NCI-H1092 (cell line): ENCODE measurements at regions not wholly inside any gene's neighbourhood (a gene's known extent, or its start where the extent isn't known, plus 50 kb on each side); places are given as distances from the start of the nearest gene placed in this dataset.
"Not testable (repeated sequence)": the region's sequence is repeated elsewhere in the genome, so short reads cannot be mapped to it uniquely, and the experiment has no call there.

Experiments used
- DNase-seq: peaks from one replicate; lab custom pipeline; 2025; lab: John Stamatoyannopoulos, UW

- no peak for DNase-seq
Observed at GRCh38 chr2:122543815-122544214, 788.4 kb downstream of the TSN start.

- DNase-seq, result no peak
Observed at GRCh38 chr2:122545821-122546220, 790.4 kb downstream of the TSN start.

- no peak for DNase-seq
Observed at GRCh38 chr2:122562775-122563174, 807.3 kb downstream of the TSN start.

GRCh38 chr2:122563781-122564180 lies 808.3 kb downstream of the TSN start:
- DNase-seq, result no peak

- DNase-seq, result no peak
Observed at GRCh38 chr2:122564843-122565242, 809.4 kb downstream of the TSN start.

GRCh38 chr2:122565364-122565763 lies 809.9 kb downstream of the TSN start:
- no peak for DNase-seq

GRCh38 chr2:122570641-122571040 lies 815.2 kb downstream of the TSN start:
- DNase-seq, result no peak

GRCh38 chr2:122571471-122571870 lies 816.0 kb downstream of the TSN start:
- DNase-seq, result not testable (repeated sequence)

GRCh38 chr2:122575076-122575475 lies 819.6 kb downstream of the TSN start:
- DNase-seq, result no peak

- DNase-seq, result no peak
Observed at GRCh38 chr2:122583159-122583917, 827.9 kb downstream of the TSN start.

GRCh38 chr2:122590524-122590923 lies 835.1 kb downstream of the TSN start:
- no peak for DNase-seq

GRCh38 chr2:122595065-122595464 lies 839.6 kb downstream of the TSN start:
- DNase-seq, result no peak

- DNase-seq, result no peak
Observed at GRCh38 chr2:122596598-122596997, 841.1 kb downstream of the TSN start.

GRCh38 chr2:122598784-122599183 lies 843.3 kb downstream of the TSN start:
- DNase-seq, result no peak

- DNase-seq, result no peak
Observed at GRCh38 chr2:122610948-122611609, 855.6 kb downstream of the TSN start.

GRCh38 chr2:122622934-122623333 lies 867.5 kb downstream of the TSN start:
- no peak for DNase-seq

- DNase-seq, result no peak
Observed at GRCh38 chr2:122627388-122627787, 871.9 kb downstream of the TSN start.

- no peak for DNase-seq
Observed at GRCh38 chr2:122634256-122634655, 878.8 kb downstream of the TSN start.

GRCh38 chr2:122634920-122635319 lies 879.5 kb downstream of the TSN start:
- no peak for DNase-seq

- DNase-seq, result no peak
Observed at GRCh38 chr2:122635686-122636085, 880.2 kb downstream of the TSN start.

- DNase-seq, result no peak
Observed at GRCh38 chr2:122636097-122636496, 880.6 kb downstream of the TSN start.

GRCh38 chr2:122639176-122639575 lies 883.7 kb downstream of the TSN start:
- DNase-seq, result no peak

- no peak for DNase-seq
Observed at GRCh38 chr2:122639711-122640110, 884.3 kb downstream of the TSN start.
